Activated T-cell treated with anti-CD3 and anti-CD28 coated beads, Interleukin-2, amount 50 U/mL, for 48 hours (primary cell): ENCODE measurements at regions not wholly inside any gene's neighbourhood (a gene's known extent, or its start where the extent isn't known, plus 50 kb on each side); places are given as distances from the start of the nearest gene placed in this dataset.

Source experiments
- DNase-seq, 2 experiments: peaks; one replicate each; pipeline ENCODE4 v3.0.0-alpha.2; 2020

DNA sequence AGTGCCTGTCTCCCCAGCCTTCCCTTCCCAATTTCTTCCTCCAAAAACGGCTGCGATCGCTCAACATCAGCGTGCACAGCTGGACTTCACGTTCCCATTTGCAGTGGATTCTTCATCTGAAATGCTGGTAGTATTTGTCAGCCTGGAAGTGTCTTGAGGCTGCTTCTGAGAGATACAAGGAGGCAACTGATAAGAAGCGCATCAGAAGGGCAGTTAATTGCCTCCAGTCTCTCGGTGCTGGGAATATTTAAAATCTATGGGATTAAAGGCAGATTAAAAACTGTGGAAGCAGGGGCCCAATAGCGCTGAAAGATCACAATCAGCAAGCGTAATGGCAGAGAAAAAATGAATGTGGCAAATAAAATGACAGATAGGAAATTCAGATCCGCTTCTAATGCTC lies 450.0 kb downstream of the GATA3 start:
- DNase-seq, result no peak

DNA sequence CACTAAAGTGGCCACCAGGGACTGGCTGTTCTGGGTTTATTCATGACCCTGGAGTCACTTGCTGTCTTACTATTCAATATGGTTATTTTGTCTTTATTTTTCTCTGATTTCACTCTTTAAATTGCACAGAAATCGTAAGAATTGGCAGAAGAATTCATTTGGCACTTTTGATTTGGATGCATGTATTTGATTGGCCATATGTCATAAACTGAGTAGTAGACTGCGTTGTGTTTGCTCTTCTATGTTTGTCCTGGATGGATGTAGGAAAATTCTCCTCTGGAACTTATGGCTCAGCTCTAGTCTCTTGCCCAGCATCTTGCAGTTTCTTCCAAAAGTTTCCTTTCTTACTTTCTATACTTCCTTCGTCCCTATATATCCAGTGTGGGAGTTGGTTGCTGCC lies 452.7 kb downstream of the GATA3 start:
- no peak for DNase-seq

DNA sequence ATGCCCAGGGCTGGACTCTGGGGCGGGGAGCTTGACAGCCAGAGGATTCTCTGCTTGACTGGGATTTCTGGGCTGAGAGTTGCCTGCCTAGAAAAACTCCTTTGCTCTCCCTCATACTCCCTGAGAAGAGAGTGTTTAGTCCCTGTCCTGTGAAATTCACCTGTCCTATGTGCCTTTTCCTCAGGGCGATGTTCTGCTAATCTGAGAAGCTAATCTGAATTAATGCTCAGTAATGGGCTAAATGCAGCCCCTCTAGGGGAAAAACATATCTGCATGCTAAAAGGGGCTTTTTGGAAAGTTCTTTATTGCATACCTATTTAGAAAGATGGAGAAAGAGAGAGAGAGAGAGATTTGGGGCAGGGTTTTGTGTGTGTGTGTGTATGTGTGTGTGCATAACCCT lies 454.4 kb downstream of the GATA3 start:
- no peak for DNase-seq

DNA sequence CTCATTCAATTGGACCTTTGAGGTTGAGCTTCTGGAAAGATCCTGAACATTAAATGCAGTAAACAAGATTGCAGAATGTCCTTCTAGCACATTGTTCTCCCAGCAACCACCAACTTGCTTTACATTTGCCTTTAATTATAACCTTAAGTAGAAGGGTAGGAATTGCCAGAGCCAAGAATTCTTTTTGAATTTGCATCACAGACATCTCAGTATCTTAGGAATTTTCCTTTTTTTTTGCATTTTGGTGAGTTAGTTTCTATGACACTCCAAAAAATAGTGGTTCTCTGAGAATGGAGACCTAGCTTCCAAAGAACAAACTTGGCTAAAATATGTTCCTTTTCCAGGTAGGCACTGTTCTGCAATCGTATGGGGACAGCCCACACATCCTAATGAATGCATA lies 456.0 kb downstream of the GATA3 start:
- DNase-seq, result no peak

DNA sequence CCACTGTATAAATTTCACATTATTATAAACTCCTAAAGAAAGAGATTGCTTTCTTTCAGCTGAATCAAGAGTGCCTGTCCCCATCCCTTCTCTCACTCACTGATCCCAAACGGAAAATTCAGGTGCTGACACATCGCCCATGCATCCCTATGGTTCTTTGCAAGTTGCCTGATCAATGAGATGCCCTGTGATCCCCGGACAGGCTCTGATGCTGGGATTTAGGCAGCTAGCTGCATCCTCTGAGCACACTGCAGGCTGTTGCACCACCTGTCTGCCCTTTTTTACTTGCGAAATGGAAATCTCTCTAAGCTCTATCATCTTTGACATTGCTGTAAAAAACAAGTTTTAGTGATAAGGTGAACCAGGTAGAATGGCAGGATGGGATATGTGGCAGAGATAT lies 456.5 kb downstream of the GATA3 start:
- no peak for DNase-seq

DNA sequence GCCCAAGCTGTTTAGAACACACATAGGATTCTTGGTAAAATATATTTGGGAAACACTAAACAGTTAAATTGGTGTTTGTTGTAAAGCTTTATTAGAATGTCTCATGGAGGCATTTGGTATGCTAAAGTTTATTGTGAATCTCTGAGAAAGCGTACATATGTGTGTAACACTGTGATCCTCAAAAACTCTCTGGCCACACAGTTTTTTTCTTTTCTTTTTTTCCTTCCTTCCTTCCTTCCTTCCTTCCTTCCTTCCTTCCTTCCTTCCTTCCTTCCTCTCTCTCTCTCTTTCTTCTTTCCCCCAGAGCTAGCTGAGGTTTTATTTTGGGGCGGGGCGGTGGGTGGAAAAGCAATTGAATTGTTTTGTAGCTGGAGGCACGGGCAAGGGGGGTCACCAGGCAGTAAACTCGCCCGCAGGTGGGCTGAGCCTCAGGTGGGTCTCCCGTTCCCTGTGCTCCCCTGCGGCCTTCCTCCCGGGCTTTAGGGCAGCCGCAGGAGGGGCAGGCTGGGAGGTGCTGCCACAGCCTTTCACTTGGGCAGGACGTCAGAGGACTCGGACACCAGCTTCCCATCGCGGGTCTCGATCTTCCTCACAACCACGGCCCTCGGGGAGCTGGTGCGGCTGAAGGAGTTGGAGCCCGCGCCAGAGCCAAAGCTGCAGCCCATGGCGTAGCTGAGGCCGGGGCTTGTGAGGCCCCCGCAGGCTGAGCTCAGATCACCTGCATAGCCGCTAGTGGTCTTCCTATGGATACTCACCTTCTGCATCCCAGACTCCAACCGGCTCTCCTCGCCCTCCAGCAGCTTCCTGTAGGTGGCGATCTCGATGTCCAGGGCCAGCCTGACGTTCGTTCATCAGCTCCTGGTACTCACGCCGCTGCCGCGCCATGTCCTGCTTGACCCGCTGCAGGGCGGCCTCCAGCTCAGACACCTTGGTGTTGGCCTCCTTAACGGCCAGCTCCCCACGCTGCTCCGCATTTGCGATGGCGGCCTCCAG lies 459.0 kb downstream of the GATA3 start:
- DNase-seq, result no peak

DNA sequence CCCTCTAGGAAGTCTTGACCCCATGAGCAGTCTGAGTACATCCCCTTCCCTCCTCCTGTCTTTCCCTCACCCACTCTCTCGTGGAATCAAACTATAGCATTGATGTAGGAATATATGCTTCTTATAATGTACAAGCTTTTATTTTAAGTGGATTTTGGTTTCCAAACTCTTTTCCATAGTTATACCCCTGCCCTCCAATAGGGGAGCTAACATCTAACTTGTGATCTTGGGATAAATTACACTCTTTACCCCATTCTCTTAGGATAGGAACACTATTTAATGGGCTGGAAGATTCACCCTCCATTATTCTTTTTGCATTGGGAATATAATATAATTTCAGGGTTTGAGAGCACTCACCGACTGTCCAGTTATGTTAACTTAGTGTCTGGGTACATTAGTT lies 465.9 kb downstream of the GATA3 start:
- DNase-seq, result no peak

DNA sequence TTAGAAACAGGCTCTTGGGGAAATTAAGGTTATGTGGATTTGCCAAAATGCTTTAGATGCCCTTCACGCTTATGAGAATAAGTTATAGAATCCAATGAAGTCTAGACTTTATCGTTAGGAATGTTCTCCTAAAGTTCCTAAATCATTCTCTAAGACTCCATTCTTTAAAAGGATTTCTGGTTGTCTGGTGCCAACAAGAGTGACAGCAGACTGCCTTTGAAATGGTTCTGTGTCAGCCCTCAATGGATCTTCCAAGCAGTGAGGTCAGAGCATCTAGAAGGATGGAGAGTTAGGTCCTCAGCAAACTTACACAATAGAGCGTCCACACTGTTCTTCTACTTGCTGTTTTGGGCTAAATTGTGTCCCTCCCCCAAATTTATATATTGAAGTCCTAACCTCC lies 473.3 kb downstream of the GATA3 start:
- no peak for DNase-seq

DNA sequence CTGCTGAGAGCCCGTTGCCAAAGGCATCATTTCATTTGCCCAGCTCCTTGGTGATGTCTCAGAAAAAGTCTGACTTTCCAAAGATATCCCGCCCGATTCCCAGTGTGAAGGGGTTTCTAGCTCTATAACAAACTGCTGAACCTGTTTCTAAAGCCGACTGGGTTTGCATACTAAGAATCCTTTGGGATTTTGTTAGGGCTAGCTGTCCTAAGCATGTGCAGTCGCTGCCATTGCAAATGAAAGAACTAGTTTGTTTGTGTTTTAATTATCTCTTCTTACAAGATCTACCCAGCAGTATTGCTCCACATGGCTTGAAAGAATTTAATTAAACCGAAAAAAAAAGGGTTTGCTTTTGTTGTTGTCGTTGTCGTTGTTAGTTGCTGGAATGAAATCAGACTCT lies 476.6 kb downstream of the GATA3 start:
- no peak for DNase-seq

DNA sequence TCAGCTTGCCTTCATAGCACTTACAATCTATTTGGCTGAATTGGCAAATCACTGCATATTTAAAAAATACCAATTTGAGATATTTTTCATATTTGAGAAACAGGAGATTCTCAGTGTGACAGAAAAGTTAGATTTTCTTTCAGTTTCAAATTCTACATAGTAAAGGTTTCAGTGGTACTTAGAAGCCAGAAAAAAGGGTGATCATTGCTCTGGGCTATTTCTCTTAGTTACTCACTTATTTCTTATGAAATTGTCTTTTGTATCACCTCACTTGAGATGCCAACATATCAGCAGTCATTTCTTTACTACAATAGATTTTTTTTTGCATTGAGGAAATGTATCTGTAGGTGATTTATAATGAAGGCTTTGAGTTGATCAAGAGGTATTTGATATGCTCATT lies 478.2 kb downstream of the GATA3 start:
- DNase-seq, result no peak

DNA sequence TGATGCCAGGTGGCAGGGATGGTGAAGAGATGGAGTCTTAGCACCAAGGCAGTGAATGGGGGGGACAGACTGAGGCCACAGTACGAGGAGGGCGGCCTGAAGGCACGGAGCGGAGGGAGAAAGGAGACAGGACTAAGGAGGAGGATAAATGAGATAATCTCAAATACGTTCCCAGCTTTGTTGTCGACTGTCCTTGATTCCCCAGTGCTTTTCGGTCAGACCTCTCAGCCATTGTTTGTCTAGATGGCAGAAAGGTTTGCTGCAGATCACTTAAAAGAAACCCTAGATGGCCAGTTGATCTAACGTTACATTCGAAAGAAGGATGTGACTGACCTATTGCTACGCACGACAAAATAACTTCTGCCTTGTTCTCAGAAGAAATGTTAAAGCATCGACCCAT lies 479.0 kb downstream of the GATA3 start:
- no peak for DNase-seq

DNA sequence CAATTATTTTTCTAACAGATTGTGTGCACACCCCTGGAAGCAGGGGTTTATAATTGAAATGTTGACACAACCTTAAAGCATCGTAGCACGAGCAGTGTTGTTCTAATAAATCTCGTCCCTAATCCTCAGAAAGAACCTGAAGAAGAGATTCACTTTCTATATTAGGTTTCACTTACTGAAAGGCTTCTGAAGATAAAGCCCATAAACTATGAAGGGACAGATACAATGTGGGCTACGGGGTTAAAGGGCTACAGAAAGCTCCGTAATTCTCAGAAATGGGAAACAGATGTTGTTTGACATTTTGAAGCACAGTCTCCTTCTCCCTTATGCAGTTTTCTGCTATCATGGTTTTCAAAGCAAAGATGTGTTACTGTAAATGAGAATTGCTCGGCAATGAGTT lies 479.6 kb downstream of the GATA3 start:
- no peak for DNase-seq

DNA sequence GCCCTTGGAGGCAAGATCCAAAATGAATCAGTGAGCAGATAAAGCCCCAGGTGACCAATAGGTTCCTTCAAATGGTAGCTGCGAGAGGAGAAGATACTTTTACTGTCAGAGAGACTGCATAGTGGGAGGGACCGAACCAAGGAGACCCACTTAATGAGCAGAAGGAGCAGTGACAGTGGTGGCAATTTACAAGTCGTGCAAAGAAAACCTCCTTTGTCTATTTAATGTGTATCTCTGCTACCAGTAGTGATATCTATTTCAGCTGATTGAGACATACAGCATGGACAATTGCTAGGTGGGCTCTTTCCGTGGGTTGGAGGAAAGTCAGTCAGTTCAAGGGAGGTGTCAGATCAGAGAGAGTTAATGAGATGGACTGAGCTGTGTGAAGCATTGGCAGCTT lies 480.4 kb downstream of the GATA3 start:
- DNase-seq, result no peak

DNA sequence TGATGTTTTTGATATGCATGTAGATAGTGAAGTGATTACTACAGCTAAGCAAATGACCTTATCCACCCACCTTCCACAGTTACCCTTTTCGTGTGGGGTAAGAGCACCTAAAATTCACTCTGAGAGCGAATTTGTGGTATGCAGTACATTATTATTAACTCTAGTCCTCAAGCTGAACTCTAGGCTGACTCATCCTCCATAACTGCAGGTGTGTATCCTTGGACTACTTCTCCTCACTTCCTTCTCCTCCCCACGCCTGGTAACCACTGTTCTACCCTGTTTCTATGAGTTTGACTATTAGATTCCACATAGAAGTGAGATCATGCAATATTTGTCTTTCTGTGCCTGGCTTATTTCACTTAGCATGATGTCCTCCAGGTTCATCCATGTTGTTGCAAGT lies 484.6 kb downstream of the GATA3 start:
- no peak for DNase-seq

DNA sequence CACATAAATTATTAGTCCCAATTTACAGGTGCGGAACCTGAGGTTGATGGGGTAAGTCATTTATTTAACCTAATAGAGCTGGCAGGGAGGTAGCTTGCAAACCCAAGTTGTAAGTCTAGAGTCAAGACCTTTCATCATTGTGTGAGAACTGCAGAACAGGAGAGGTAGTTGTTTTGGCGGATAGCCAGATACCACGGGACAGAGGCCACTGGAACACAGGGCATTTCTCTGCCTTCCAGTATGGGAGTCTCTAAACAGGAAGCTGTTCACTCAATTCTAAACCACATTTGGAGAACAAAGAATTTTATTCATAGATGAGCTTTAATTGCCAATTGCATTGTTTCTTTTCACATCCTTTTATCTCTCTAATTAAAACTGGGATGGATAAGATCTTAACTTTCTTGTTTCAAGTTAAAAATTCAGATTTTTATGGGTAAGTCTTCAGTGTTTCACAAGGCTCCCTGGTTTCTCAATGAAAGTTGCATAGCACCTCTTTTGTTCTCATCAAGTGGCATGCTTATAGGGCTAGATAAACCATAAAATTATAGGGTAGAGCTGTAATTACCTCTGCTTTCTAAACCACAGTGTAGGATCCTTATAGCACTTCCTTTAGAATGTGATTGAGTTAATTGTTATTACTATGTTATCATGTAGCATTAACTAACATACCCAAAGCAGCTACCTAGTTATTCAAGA lies 489.0 kb downstream of the GATA3 start:
- DNase-seq, result no peak

DNA sequence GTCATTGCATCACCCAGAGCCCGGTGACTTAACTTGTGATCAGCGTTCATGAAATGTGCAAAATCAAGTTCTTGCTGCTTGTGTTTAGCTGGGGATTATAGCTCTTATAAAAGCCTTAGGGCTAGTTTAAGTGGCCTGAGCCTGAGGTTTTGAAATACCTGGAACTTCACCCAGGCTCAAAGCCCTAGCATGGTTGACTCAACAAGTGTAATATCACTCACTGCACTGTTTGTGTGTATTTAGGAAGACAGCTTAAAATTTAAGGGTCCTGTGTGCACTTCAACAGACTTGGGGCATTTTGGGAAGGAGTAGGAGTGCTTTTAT lies 489.5 kb downstream of the GATA3 start:
- no peak for DNase-seq

DNA sequence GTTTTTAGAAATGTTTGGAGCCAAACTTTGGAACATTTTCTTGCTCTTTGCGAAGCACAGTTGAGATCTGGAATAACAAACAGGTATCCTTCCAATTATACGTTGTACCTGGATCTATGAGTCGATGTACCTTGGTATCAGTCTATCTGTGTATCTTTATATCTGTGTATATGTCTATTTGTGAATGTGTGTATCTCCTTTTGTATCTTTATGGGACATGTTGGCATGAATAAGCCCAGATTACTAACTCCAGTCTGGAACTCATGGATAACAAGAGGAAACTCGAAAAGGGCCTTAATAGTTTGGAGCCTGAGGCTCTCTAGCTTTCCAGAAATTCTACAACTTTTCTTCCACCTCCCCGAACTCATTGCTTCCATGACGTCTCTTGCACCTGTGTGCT lies 490.0 kb downstream of the GATA3 start:
- DNase-seq, result no peak

DNA sequence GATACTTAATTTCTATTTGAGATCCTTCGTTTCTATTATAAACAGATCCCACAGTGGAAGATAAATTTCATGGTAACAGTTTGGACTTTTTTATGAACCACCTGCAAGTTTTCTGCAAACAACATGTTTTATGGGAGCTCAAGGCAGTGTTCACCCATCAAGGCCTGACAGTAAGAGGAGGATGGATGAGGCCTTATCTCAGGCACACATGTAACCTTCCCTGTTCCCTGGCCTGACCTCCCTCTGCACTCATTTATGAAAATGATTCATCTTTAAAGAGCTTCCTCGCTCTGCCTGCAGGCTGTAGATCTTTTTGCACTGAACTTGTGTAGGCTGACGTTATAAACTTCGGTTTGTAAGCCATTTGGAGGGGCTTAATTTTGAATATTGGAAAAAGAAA lies 500.1 kb downstream of the GATA3 start:
- DNase-seq, result no peak

DNA sequence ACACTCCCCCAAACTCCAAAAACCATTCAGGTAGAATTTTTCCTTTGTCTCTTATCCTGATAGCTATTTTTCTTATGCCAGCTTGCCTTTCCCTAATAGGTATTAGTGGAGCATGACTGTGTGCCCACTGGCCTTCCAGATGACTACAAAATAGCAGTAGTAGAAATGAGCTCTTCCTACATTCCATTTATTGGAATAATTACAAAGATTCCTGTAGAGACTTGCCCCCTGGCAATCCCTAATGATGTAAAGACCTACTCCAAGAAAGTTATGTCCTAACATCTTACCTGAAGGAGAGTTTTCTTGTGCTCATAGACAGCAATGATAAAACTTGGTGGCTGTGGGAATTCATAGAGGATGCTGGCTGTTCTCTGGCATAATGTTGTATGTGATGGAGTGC lies 501.8 kb downstream of the GATA3 start:
- DNase-seq, result no peak

DNA sequence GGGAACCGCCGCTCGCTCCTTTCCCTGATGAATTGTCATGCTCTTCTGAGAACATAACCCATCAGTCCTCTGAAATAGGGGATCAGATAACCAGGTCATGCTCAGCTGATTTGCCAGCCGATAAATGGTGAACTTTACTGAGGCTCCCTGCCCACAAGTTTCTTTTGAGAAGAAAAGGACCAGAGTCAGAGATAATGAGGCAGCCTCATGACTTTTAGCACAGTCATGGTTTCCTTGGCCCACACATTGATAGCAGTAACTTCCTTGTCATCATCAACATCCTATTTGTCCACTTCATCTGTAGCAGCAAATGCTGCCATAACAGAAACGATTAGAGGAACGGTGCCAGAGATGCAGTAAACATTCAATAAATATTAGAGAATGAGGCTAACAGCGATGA lies 509.0 kb downstream of the GATA3 start:
- no peak for DNase-seq

DNA sequence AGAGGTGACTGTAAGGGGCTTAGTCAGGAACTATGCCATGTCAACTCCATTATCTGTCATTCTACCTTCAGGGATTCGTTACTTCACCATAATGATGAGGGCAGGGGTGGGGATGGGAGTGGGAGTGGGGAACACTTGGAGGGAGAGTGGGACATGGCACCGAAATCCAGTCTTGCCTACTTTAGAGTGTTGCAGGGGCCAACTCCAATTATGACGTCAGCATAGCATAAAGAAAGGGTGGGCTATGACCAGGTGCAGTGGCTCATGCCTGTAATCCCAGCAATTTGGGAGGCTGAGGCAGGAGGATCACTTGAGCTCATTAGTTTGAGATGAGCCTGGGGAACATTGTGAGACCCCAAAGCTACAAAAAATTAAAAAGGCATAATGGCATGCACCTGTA lies 512.2 kb downstream of the GATA3 start:
- DNase-seq, result no peak

DNA sequence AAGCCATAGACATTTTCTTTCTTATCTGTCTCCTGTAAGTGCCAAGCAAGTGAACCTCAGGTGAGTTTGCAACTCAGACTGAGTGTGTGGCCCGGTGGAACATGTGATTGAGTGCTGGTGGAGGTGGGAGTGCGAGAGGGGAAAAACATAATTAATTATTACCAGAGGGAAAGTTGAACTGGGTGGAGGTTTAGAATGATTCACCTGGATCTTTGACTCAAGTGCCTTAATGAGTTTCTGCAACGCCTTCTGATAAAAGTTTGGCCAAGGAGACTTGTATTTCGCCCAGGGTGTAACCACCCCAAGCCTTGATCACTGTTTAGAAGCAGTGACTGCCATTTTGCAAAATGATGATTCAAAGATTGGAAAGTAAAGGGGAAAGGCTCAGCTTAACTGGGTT lies 513.9 kb downstream of the GATA3 start:
- DNase-seq, result no peak

DNA sequence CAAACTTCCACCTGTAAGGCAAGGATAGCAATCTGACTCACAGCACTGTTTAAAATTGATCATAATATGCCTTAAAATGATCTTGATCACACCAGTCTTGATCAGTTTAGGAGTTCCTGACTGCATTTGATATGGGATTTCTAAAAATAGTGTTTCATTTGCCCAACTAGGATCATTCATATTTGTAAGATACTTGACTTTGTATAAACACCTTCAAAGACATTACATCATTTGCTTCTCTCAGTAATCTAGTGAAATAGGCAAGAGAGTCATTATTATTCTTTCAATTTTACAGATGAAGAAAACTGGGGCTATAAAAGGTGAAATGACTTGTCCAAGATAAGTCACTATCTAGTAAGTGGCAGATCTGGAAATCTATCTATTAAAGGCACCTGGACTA lies 521.1 kb downstream of the GATA3 start:
- no peak for DNase-seq

DNA sequence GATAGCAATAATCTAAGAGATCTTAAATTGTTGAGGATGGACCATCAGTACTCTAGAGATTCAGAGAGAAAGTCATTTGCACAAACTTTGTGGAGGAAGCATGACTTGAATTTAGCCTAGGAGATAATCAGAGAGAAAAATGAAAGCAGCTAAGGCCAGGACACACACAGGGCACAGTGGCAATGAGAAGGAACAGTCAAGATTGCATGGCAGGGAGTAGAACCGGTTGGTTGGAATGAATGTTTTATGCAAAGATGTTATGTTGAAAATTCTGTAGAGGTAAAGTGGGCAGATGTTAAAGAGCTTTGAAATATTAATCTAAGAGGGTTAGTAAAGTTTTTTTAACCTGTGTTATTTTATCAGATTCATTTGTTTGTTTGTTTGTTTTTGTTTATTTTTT lies 521.8 kb downstream of the GATA3 start:
- DNase-seq, result no peak

DNA sequence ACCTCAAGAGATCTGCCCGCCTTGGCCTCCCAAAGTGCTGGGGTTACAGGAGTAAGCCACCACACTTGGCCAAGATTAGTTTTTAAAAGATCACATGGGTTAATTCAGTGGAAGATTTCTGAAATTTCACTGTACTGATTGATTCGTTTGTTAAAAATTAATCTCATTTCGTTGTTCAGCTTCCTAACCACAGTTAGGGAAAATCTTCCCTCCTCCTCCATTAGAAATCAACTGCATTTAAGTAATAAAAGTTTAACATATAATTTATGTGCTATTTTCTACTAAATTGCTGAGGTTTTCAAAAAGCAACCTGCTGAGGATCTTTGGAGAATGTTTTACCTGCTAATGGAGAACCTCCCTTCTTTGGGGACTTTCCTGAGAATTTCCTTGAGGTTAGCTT lies 522.4 kb downstream of the GATA3 start:
- DNase-seq, result no peak
